Loucy (cell line): ENCODE measurements at regions not wholly inside any gene's neighbourhood (a gene's known extent, or its start where the extent isn't known, plus 50 kb on each side); places are given as distances from the start of the nearest gene placed in this dataset.

Experiments used
- CTCF ChIP-seq: fragments of 200-600 bp; sonication (generic); conservative IDR thresholded peaks from 2 replicates; pipeline ENCODE4 v1.5.1; 2014; ENCODE audit warnings: mild to moderate bottlenecking, antibody characterized with exemption, low read length
- EZH2phosphoT487 ChIP-seq: fragments of 200-600 bp; IDR thresholded peaks from 2 replicates; pipeline ENCODE4 v1.6.1; 2018; ENCODE audit warnings: antibody characterized with exemption, mild to moderate bottlenecking, moderate library complexity, borderline replicate concordance

DNA sequence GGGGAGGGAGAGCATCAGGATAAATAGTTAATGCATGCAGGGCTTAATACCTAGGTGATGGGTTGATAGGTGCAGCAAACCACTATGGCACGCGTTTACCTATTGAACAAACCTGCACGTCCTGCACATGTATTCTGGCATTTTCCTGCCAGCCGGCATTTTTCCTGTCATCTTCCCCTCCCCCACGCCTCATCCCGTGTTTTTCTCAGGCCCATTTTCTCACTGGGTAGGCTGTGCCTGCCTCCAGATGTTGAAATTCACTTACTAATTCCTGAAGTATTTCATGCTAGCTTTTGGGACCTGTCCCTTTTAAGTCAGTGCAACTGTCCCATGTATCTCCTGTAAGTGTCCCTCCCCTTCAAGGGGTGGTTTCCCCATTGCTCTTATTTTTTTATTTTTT, 220.3 kb upstream of the NPY start:
- no peak for TF ChIP-seq EZH2phosphoT487
- no peak for TF ChIP-seq CTCF
